ENCODE measurements at regions not wholly inside any gene's neighbourhood (a gene's known extent, or its start where the extent isn't known, plus 50 kb on each side); places are given as distances from the start of the nearest gene placed in this dataset.

DNA sequence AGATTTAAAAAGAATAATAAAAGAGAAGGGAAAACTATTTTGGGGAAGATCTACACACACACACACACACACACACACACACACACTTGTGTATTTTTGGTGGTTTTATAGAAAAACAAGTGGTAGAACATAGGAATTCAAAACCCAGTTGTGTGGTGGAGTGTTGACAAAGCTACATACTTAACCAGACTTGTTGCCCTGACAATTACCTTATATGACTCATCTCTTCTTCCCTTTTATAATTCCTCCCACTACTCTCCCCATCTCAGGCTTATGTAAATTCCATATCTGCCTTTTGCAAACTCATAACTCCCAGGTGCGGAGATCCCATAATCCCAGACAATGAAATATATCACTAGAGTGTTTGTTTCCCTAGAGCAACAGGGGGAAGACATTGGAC is 873.7 kb downstream of the NXPH1 start:
- no peak overlapping the region for H2AFZ ChIP-seq
- H3K4me2 ChIP-seq, result no peak overlapping the region
- ChIA-PET CTCF (interaction anchor here (0.6 kb wide), 1 partner anchor 343 kb away, joined by 5 read pairs; no protein-coding TSS in a partner anchor), POLR2A (ENCODE audit: unreplicated experiment) (no interaction called here)
- intact Hi-C loops (cut with micrococcal nuclease; ENCODE audit: unreplicated experiment), result no loop called here
- no peaks in the 10 kb centered on the region for H3K36me3 ChIP-seq (ENCODE audit: low read depth)
- peaks cover 5% of the 10 kb centered on the region; the same call in 1 of the 2 replicates for H4K20me1 ChIP-seq (ENCODE audit: insufficient read depth)
- no peaks in the 10 kb centered on the region for H3F3A ChIP-seq (ENCODE audit: insufficient read depth, low read depth)
- no peaks in the 10 kb centered on the region for H3K4me1 ChIP-seq (replicated peaks; ENCODE audit: insufficient read depth)
- TF ChIP-seq CTCF (conservative IDR thresholded peaks at IDR 0.05), result no peak
- TF ChIP-seq EZH2 (IDR thresholded peaks at IDR 0.05; ENCODE audit: low read depth), result no peak
- H3K79me2 ChIP-seq (ENCODE audit: low read depth), result no peaks in the 10 kb centered on the region
- no peaks in the 10 kb centered on the region for H3K9me2 ChIP-seq (ENCODE audit: insufficient read depth)
- no peaks in the 10 kb centered on the region for H3K27me3 ChIP-seq (ENCODE audit: insufficient read depth, low read depth)
- no peak overlapping the region for H3K27ac ChIP-seq
- DNase-seq, result no peak
- H3K4me3 ChIP-seq, result no peak overlapping the region
- BruUV-seq (replicated peaks), result no TSS peak
- H3K9me3 ChIP-seq (ENCODE audit: insufficient read depth, low read depth), result no peaks in the 10 kb centered on the region

DNA sequence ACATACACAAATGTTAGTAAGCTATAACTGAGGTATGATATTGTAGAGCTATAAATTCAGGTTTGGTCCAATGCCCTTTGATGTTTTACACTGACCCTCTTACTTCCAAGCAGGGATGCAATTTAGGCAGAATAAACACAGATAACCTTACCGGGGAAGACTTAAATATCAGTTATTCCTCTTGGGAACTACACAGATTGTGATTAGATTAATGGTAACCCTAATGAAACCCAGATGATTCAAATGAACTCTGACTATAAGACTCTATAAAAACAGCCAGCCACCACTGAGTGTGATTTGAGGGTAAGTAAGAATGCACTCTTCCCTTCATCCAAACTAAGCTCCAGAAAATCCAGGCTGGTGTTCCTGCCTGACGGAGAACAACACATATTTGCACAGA is 891.1 kb downstream of the NXPH1 start:
- POLR2A ChIA-PET (ENCODE audit: unreplicated experiment), result interaction anchor here (0.6 to 0.7 kb wide), 2 partner anchors 384 to 1848 kb away, joined by 3 read pairs; no protein-coding TSS in a partner anchor
- intact Hi-C loops (cut with micrococcal nuclease; ENCODE audit: unreplicated experiment), result no loop called here
- no TSS peak for BruUV-seq (replicated peaks)

DNA sequence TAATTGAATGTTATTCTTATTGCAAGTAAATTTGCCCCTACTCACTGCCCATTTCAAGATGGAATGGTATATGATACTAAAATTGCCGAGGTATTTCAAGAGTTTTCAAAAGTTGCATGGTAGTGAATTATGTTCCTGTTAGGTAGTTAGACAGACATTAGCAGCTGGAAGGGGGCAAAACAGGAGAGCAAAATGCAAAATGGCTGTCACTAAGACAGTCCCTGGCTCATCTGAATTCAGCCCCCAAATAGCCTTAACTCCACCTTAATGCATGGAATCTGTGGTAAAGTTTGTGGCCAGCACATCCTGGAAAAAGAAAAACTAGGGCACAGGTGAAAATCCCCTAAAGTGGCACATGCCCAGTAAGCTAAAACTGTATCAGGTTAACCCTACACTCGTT is 894.9 kb downstream of the NXPH1 start:
- no peaks in the 10 kb centered on the region for H3K4me1 ChIP-seq (replicated peaks; ENCODE audit: insufficient read depth)
- no peaks in the 10 kb centered on the region for H3K79me2 ChIP-seq (ENCODE audit: low read depth)
- CTCF ChIA-PET, result no interaction called here
- BruUV-seq (replicated peaks), result no TSS peak
- H4K20me1 ChIP-seq (ENCODE audit: insufficient read depth), result no peaks in the 10 kb centered on the region
- H3K9me2 ChIP-seq (ENCODE audit: insufficient read depth), result no peaks in the 10 kb centered on the region
- H3K9me3 ChIP-seq (ENCODE audit: insufficient read depth, low read depth), result no peaks in the 10 kb centered on the region
- H3K4me2 ChIP-seq, result no peak overlapping the region
- TF ChIP-seq EZH2 (IDR thresholded peaks at IDR 0.05; ENCODE audit: low read depth) (no peak), CTCF (conservative IDR thresholded peaks at IDR 0.05) (no peak)
- H3K27me3 ChIP-seq (ENCODE audit: insufficient read depth, low read depth), result no peaks in the 10 kb centered on the region
- DNase-seq, result no peak
- POLR2A ChIA-PET (ENCODE audit: unreplicated experiment), result no interaction called here
- H3K4me3 ChIP-seq, result no peak overlapping the region
- intact Hi-C loops (cut with micrococcal nuclease; ENCODE audit: unreplicated experiment), result no loop called here
- H3K27ac ChIP-seq, result no peak overlapping the region
- no peaks in the 10 kb centered on the region for H3F3A ChIP-seq (ENCODE audit: insufficient read depth, low read depth)
- H3K36me3 ChIP-seq (ENCODE audit: low read depth), result no peaks in the 10 kb centered on the region
- no peak overlapping the region for H2AFZ ChIP-seq

More for the DNA sequence above, 891.1 kb downstream of the NXPH1 start:
- Histone ChIP-seq H3K27ac (no peak overlapping the region), H4K20me1 (ENCODE audit: insufficient read depth) (no peaks in the 10 kb centered on the region), H3K9me3 (ENCODE audit: insufficient read depth, low read depth) (no peaks in the 10 kb centered on the region), H3K4me3 (no peak overlapping the region), H3K9me2 (ENCODE audit: insufficient read depth) (no peaks in the 10 kb centered on the region), H3K4me2 (no peak overlapping the region), H3K79me2 (ENCODE audit: low read depth) (no peaks in the 10 kb centered on the region), H3F3A (ENCODE audit: insufficient read depth, low read depth) (no peaks in the 10 kb centered on the region), H3K27me3 (ENCODE audit: insufficient read depth, low read depth) (no peaks in the 10 kb centered on the region), H2AFZ (no peak overlapping the region), H3K4me1 (replicated peaks; ENCODE audit: insufficient read depth) (no peaks in the 10 kb centered on the region), H3K36me3 (ENCODE audit: low read depth) (no peaks in the 10 kb centered on the region)
- CTCF ChIA-PET, result no interaction called here
- no peak for DNase-seq
- TF ChIP-seq CTCF (conservative IDR thresholded peaks at IDR 0.05) (no peak), EZH2 (IDR thresholded peaks at IDR 0.05; ENCODE audit: low read depth) (no peak)
